Fibroblast of lung (primary cell): ENCODE measurements at regions not wholly inside any gene's neighbourhood (a gene's known extent, or its start where the extent isn't known, plus 50 kb on each side); places are given as distances from the start of the nearest gene placed in this dataset.

Source experiments
- CTCF ChIP-seq, 2 donors: IDR thresholded peaks in 1 of 2; conservative IDR thresholded peaks in 1 of 2; 1 replicate in 1 of 2; 2 replicates in 1 of 2; pipeline ENCODE4 v1.5.1; 2011 to 2012; ENCODE audit warnings: low read length in 2 of 2, control low read depth in 1 of 2, inconsistent platforms in 1 of 2, low read depth in 1 of 2, mild to moderate bottlenecking in 1 of 2
- EZH2 ChIP-seq: IDR thresholded peaks from 2 replicates; pipeline ENCODE4 v1.5.1; 2012; ENCODE audit warnings: low read length, control low read depth, mild to moderate bottlenecking; ENCODE audit errors: missing control alignments

- no peak for TF ChIP-seq CTCF (conservative IDR thresholded peaks at IDR 0.05 in 1 of 2, IDR thresholded peaks at IDR 0.05 in 1 of 2; ENCODE audit: low read depth in 1 of 2, low read length in 2 of 2)
- no peak for TF ChIP-seq EZH2
Observed at GRCh38 chr5:154647761-154648145, 107.4 kb upstream of the LARP1 start.
